NCI-H345 treated with DMSO at 0.1 percent for 48 hours (cell line): ENCODE measurements at regions not wholly inside any gene's neighbourhood (a gene's known extent, or its start where the extent isn't known, plus 50 kb on each side); places are given as distances from the start of the nearest gene placed in this dataset.

Source experiments
- DNase-seq: peaks from one replicate; lab custom pipeline; 2025; ENCODE audit not compliant: unreplicated experiment; lab: John Stamatoyannopoulos, UW

DNA sequence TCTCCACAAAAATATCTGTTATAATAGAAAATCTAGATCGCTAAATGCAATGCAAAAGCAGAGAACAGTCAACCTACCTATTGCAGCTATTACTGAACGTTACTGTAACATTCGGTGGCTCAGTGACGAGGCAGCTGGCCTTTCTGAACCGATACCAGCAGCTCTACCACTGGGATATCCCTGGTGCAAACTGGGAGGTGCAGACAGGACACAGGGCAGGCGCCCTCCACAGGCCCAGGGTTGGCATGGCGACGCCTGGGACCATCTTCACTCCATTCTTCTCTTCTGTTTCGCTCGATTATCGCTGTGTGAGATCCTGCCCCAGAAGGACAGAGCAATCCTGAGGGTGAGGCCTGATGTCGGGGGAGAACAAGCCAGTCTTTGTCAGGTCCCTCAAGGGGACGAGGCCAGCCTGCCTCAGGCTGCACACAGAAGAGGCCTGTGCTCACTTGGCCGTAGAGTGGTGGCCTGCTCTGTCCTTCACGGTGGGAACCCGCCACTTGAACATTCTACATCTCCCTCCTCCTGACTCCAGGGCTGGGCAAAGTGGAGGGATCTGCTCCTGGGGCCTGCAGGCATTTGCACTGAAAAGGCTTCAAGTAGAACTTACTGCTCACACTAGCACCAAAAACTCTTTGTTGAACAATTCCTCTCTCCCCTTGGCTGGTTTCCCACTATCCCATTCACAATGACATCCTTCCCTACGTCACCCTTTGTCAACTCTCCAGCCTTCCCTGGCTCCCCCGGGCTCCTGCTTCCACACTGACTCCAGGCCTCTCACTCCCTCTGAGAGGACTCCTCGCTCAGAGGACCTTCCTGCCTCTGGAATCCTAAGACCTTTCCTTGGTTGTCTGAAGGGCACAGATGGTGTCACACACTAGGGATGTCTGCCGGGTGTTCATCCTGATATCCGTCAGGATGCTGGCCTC lies 49.7 kb downstream of the CYRIA start:
- DNase-seq: no peak

DNA sequence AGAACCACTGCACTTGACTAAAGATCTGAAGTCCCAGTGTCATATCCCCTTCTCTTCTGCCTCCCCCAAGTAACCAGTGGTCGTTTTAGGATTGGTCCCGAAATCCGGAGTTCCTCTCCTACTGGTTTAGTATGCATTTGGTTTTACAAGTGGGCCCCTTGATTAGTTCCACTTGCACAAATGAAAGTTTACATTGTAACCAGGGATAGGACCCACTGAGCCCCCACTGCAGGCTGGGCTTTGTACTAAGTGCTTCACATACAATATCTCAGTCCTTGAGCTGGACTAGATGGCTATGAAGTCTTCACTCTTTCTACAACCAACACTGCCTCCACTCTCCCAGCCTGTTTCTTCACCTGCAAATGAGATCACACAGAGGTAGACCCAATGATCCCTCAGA lies 50.4 kb downstream of the CYRIA start:
- no peak for DNase-seq

DNA sequence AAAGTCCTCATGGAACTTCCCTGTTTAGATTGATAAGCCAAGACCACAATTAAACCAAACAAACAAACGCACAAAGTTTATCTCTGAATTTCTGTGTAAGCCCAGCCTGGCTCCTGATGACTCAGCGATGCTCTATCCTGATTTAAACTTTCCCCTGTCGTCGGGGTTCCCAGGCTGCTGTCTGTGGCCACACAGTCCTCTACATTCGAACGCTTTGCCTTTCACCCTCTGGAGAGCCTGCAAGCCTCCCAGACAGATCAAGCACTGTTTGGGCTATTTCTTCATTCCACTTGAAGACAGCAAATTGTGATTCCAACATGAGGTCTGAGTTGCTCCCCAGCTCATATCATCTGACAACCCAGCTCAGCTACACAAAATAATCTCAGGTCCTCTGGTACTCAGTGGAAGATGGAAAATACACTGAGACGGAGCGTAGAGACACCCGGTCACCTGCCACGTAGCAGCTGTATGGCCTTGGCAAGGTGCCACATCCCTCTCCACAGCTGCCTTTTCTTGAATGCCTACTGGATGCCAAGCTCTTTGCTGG lies 51.2 kb downstream of the CYRIA start:
- peak; percentile 69 for DNase-seq

DNA sequence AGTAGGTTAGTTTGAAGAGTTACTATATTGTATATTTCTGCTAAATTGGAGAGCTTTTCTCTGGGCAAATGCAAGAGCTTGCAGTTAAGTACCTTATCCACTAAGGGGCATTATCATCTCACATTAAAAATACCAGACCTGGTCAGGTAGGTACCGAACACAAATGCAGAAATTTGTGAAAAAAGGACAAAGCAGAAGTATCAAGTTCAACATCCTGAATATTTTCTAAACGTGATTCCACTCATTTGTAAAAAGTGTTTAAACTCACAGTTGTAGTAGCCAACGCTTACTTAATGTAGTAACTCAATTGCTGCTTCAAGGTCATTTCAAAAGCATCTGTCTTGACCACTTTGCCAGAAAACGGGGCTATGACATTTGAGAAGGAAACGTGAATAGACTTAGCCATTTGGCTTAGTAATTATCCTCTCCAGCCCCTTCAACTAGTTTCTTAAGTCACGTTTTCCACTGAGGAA lies 52.1 kb downstream of the CYRIA start:
- peak; percentile 42 for DNase-seq

DNA sequence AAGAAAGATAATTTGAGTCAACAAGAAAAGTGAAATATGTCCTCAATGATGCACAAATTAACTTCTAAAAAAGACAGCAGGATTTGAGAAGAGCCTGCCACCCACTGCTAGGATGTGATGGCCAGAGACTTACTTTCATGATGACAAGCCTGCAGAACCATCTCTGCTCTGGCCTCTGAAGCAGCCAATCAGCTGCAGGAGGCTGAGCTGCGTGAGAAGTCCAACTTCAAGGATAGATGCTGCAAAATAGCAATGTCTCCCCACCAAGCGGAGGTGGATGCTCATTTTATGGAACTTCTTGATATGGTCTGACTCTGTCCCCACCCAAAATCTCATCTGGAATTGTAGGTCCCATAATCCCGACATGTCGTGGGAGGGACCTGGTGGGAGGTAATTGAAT lies 53.1 kb downstream of the CYRIA start:
- DNase-seq: no peak

DNA sequence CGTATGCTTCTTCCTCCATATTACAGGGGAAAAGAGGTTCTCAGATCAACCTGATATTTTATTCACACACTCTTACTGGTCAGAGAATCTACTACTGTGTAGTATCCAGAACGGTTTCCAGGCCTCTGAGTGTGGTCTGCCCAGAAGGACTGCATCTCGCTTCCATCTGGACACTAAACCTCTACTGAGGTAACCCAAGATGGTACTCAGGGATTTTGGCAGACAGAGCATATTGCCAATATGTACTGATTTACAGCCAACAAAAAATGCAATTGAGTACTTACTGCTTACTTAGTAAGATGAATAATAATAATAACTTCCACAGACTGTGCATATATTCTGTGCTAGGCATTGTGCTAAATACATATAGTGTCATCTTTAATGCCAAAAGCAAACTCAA lies 55.8 kb downstream of the CYRIA start:
- no peak for DNase-seq

DNA sequence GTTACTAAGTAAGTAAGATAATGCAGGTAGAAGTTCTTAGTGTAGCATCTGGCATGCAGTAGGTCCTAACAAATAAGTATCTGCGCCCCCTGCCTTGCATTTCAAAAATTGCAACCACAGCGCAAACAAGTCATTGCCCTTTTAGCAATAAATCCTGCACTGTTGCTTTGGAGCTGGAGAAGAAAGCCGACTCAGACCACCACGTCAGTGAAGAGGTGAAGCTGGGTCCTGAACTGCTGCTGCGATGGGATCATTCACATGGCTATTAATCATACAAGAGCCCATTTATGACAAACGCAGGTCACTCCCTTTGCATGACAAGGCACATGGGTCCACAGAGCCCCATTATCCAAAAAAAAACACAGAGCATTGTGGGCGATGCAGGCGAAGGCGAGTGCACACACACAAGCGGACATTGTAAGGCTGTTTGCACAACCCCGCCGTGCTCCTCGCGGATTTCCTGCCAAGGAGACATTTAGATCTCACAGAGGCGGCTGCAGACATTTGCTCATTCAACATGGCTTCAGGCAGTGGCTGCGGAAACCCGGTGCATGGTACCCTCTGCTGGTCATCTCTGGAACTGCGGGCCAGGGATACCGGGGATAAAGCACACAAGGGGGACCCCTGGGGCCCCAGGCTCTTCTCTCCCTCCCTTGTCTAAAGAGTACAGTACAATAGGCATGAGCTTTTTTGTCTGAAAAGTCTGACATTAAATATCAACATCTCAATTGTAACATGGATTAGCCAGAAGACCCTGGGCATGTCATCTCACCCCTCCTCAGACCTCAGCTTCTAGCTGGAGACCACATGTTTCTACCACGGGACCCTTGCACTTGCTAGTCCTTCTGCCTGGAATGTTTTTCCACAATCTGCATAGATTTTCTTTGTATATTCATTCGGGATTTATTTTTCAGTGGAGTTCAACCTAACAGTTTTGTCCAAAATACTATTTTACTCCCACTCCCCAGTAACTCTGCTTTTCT lies 56.7 kb downstream of the CYRIA start:
- peak; percentile 84 for DNase-seq

DNA sequence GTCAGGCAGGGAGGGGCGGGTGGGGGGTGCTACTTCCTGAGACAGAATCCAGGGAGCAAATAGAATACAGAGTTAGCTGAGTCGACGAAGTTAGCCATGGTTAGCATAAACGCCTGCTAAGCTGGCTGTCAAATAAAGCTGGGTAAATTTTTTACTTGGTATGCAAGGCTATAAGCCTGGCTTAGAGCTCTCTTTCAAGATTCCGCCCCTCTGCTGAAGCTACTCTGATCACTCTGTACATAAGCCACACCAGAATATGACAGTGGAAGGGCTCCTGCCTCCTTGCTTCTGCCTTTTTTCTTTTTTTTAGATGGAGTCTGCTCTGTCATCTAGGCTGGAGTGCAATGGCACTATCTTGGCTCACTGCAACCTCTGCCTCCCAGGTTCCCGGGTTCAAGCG lies 58.3 kb downstream of the CYRIA start:
- no peak for DNase-seq

DNA sequence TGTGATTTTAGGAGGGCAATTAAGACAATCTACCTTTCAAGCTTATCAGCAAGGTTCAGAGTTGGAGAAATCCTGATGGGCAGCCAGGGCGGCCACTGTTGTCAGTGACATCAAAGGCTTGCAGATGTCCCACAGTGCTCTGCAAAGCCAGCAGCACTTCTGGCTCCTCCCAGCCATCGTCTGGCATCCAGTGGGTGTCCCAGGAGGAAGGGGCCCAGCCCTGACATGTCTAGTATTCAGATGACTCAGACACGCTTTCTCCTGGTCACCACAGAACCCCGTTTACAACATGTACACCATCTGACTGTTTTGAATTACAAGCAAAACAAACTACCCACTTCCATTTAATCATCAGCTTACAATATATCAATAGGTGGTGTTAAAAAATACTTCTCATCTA lies 61.4 kb downstream of the CYRIA start:
- DNase-seq: no peak

DNA sequence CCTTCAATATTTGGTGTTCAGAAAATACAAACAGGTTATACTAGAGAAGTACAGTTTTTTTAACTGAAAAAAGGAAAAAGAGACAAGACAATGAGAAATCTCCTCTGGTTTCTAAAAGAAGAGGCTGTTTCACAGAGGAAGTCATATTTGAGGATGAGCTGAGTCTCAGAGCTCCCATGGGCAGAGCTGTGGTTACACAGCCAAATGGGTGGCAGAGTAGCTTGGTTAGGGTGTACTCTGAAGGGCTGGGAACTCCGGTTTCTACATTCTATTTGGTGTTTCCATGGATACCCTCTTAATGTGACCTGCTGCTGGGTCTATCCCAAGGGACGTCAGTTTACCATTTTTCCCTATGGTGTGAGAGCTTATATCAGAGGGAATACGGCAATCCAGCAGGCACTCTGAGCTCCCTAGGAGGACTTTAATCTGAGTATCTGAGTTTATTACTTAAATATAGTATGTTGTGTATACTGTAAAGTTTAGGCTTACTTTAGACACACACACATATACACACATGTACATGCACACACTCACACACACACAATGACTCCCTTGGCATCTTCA lies 74.2 kb downstream of the CYRIA start:
- DNase-seq: no peak

DNA sequence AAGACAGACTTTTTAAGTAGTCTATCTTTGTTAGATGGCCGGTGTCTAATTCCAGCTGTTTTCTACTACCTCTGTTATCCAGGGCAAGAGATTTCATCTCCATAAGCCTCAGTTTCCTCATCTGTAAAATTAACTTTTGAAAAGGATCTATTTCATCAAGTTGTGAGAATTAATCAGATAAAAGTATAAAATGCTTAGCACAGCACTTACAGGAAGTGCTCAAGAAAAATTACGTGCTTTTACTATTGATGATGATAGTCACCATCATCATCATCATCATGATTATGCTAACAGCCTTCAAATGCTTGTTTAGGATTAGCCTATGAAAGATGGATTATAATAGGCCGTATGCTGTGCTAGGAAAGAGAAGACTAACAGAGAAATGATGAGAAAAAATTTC lies 76.2 kb downstream of the CYRIA start:
- no peak for DNase-seq

DNA sequence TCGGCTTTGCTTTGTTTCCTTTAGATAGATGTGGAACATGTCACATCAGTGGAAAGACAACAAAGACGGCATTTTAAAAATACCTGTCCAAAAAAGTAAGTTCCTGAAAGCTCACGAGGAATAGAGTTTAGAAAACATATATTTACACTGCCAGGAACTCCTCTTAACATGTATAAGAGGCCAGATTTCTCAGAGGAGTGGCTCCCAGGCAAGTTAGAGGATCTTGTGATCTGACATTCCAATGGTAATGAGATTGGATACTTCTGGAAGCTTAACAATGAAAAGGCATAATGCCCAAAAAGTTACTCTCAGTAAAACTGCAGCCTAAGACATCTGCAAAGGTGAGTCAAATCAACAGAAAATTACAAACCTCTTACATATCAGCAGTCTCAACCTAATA lies 77.1 kb downstream of the CYRIA start:
- DNase-seq: no peak

DNA sequence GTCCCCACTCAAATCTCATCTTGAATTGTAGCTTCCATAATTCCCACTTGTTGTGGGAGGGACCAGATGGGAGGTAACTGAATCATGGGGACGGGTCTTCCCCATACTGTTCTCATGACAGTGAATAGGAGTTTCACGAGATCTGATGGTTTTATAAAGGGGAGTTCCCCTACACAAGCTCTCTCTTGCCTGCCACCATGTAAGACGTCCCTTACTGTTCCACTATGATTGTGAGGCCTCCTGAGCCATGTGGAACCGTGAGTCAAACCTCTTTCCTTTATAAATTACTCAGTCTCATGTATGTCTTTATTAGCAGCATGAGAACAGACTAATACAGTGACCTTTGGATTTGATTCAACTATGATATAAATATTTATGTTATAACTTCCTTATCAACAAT lies 78.0 kb downstream of the CYRIA start:
- DNase-seq: no peak

DNA sequence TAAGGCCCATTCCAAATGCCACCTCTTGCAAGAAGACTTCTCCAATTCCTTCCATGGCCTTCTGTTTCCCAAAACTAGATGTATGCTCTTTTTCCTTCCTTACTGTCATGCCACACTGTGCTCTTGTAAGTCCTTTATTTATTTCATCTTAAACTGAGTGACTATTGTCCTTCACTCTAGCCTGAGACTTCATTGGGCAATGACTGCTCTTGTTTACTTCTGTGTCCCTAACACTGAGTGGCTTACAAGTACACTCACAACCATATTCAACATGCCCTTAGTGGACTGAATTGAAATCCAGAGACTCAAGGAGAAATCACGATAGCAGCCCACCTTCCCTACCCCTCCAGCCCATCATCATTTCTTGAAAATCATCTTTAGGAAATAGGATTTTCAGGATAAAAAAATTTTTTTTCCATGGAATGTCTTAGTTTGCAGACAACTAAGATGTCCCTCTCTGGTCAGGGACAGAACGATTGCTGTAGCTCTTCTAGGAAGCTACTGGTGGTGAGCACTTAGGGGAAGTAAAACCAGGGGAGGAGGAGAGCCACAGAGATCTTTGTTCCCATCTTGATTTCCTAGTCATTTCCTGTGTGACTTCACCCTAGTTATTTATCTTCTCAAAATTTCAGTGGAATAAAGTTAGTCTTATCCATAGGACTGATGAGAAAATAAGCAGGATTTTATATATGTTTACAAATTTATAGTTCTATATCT lies 80.7 kb downstream of the CYRIA start:
- DNase-seq: no peak

DNA sequence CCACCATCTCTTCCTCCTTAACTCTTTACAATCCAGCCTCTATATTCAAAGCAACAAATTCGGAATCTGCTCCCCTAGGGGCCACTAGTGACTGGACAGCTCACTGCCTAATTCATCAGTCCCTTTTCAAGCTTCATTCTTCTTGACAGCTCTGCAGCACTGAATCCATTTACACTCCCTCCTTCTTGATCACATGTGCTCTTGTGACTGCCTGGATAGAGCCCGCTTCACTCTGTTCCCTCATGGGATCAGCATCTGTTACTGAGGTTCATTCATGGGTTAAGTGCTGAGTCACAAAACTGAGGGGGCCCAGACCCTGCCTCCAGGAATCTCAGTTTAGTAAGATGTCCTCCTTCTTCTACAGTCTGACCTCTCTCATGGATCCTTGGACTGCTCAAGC lies 81.5 kb downstream of the CYRIA start:
- no peak for DNase-seq

DNA sequence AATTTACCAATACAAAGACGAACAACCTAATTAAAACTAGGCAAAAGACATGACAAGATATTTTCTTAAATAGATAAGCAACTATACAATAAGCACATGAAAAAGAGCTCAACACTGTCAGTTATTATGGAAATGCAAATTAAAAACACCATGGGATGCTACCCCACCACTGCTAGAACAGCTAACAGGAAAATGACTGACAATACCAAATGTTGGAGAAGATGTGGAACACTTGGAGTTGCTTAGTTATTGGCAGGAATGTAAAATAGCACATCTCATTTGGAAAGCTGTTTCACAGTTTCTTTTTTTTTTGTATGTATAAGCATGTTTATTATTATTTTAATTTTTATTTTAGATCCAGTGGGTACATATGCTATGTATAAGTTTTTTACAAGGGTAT lies 84.4 kb downstream of the CYRIA start:
- DNase-seq: no peak

DNA sequence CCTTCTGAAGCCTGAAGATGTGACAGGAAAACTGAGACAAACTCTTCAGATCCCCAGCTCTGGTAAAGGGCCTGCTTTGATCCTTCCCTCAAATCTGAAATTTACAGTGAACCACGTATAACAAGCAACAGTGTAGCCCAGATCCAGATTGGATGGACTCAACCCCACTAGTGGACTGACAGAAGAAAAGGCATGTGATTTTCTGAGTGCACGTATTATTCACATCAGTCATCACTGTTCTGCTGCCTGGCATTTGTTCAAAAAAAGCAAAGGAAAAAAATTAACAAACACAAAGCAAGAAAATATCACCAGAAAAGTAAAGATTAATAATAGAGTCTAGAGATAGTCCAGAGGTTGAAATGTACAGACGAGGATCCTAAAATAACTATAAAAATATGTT lies 87.6 kb downstream of the CYRIA start:
- DNase-seq: no peak

DNA sequence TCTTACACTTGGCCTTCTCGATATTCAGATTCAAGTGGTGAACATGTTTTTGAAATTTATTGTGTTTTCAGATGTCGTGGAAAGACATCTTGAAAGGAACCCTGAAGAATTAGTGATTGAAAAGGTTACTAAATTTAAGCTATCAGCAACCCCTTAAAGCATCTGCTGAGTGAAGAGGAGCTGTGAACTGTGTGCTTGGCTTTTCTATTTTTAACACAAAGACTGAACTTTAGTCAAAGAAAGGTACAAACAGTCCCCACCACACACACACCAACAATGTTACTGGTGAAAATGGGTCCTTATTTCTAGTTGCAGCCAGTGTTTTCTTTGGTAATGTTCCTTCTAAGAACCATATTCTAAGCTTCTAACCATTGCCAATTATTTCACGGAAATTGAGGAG lies 95.1 kb downstream of the CYRIA start:
- DNase-seq: no peak

DNA sequence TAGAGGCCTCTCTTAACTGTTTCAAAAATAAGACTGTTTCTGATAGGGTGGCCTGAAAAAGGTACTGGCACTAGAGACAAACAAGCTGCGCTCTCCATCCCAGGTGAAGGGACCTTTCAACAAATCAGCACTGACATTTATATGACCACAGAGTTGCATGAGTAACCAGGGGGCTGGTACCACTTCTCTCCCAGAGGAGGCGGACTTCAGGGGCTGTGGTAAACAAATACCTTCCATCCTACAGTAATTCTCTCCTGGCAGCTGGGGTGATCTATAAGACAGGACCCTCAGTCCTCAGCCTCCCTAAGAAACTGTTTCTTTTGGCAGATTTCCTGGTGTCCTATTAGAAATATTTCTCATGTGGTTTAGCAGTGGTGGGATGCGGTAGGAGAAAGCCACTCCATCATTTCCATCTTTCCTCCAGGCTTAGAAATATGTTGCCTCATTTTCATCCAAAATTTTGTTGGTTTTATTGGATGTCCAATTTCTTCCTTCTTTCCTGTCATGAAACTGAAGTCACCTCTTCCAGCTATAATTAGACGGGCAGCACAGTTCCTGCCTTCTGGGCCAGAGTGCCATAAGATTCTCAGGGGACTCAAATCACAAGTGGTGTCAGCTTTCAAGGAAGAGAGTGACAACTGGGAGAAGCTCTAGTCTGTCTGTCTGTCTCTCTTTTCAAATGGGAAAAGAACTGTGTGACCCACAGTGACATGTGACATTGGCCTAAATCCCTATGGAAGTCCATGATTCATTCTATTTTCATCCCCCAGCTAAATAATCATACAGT lies 96.4 kb downstream of the CYRIA start:
- no peak for DNase-seq

DNA sequence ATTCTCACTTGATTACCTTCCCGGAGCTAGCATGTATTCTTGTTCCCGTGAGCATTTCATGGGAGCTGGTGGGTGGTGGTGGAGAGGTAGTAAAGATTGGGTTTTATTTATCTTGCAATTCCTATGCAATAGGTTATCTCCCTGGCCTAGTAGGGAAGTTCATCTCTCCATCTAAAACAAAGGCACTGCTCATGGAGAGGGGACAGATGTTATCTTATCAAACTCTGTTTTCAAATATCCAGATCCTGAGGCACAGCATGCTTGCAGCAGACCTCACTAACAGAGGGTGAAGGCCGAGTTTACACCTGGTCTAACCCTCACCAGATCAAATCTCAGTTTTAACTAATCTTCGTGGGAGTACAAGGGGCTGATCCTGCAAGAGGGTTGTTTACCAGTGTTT lies 98.9 kb downstream of the CYRIA start:
- no peak for DNase-seq
